ENCODE measurements at regions not wholly inside any gene's neighbourhood (a gene's known extent, or its start where the extent isn't known, plus 50 kb on each side); places are given as distances from the start of the nearest gene placed in this dataset.

- DNase-seq, result no peak
- ChIA-PET CTCF (interaction anchor here (0.9 kb wide), 1 partner anchor 30 kb away, joined by 3 read pairs; no protein-coding TSS in a partner anchor), POLR2A (no interaction called here)
- Mint-ChIP-seq H3K27ac (no peak overlapping the region), H3K4me3 (no peak overlapping the region), H3K4me1 (no peaks in the 10 kb centered on the region), H3K27me3 (no peaks in the 10 kb centered on the region), H3K9me3 (no peaks in the 10 kb centered on the region), H3K36me3 (ENCODE audit: low read depth) (no peaks in the 10 kb centered on the region)
Measured at GRCh38 chr2:171608168-171608567, 79.1 kb upstream of the DYNC1I2 start.

- no peak overlapping the region for H3K27ac Mint-ChIP-seq
- H3K36me3 Mint-ChIP-seq (ENCODE audit: low read depth), result no peaks in the 10 kb centered on the region
- H3K4me1 Mint-ChIP-seq, result no peaks in the 10 kb centered on the region
- H3K9me3 Mint-ChIP-seq, result no peaks in the 10 kb centered on the region
- ChIA-PET CTCF (interaction anchor here (0.7 to 0.9 kb wide), 2 partner anchors 57 to 642 kb away, joined by 3 to 4 read pairs; no protein-coding TSS in a partner anchor), POLR2A (no interaction called here)
- H3K4me3 Mint-ChIP-seq, result no peak overlapping the region
- no peak for DNase-seq
- H3K27me3 Mint-ChIP-seq, result no peaks in the 10 kb centered on the region
Measured at GRCh38 chr2:171610824-171611223, 76.4 kb upstream of the DYNC1I2 start.

- DNase-seq, result no peak
- no peak overlapping the region for H3K4me3 Mint-ChIP-seq
- H3K27ac Mint-ChIP-seq, result no peak overlapping the region
- POLR2A ChIA-PET, result no interaction called here
- no peaks in the 10 kb centered on the region for H3K36me3 Mint-ChIP-seq (ENCODE audit: low read depth)
- CTCF ChIA-PET, result no interaction called here
- H3K4me1 Mint-ChIP-seq, result no peaks in the 10 kb centered on the region
- H3K9me3 Mint-ChIP-seq, result no peaks in the 10 kb centered on the region
- peaks cover 4% of the 10 kb centered on the region for H3K27me3 Mint-ChIP-seq
Measured at GRCh38 chr2:171615069-171615468, 72.2 kb upstream of the DYNC1I2 start.

- no peak overlapping the region for H3K4me3 Mint-ChIP-seq
- no peaks in the 10 kb centered on the region for H3K9me3 Mint-ChIP-seq
- no peak overlapping the region for H3K27ac Mint-ChIP-seq
- no peaks in the 10 kb centered on the region for H3K36me3 Mint-ChIP-seq (ENCODE audit: low read depth)
- peaks cover 4% of the 10 kb centered on the region for H3K27me3 Mint-ChIP-seq
- no peaks in the 10 kb centered on the region for H3K4me1 Mint-ChIP-seq
- POLR2A ChIA-PET, result no interaction called here
- CTCF ChIA-PET, result interaction anchor here (1.1 to 1.6 kb wide), 2 partner anchors 11 to 467 kb away, joined by 3 read pairs; partner anchors contain the start of gene DLX1
- no peak for DNase-seq
Measured at GRCh38 chr2:171617981-171618380, 69.3 kb upstream of the DYNC1I2 start.

GRCh38 chr2:171625006-171625405 lies 62.3 kb upstream of the DYNC1I2 start:
- H3K4me3 Mint-ChIP-seq, result no peak overlapping the region
- H3K27ac Mint-ChIP-seq, result no peak overlapping the region
- CTCF ChIA-PET, result interaction anchor here (0.7 kb wide), 1 partner anchor 1730 kb away, joined by 3 read pairs; no protein-coding TSS in a partner anchor
- no peaks in the 10 kb centered on the region for H3K4me1 Mint-ChIP-seq
- no peaks in the 10 kb centered on the region for H3K27me3 Mint-ChIP-seq
- DNase-seq, result no peak
- H3K9me3 Mint-ChIP-seq, result no peaks in the 10 kb centered on the region
- POLR2A ChIA-PET, result no interaction called here
- peaks cover 2% of the 10 kb centered on the region for H3K36me3 Mint-ChIP-seq (ENCODE audit: low read depth)

- Mint-ChIP-seq H3K4me3 (no peak overlapping the region), H3K27me3 (no peaks in the 10 kb centered on the region), H3K4me1 (no peaks in the 10 kb centered on the region), H3K27ac (no peak overlapping the region), H3K36me3 (ENCODE audit: low read depth) (peaks cover 2% of the 10 kb centered on the region), H3K9me3 (peaks cover 15% of the 10 kb centered on the region)
- CTCF ChIA-PET, result interaction anchor here (0.6 kb wide), 1 partner anchor 670 kb away, joined by 3 read pairs; no protein-coding TSS in a partner anchor
- POLR2A ChIA-PET, result no interaction called here
- no peak for DNase-seq
Measured at GRCh38 chr2:171626949-171627348, 60.3 kb upstream of the DYNC1I2 start.

- Mint-ChIP-seq H3K4me1 (no peaks in the 10 kb centered on the region), H3K27ac (no peak overlapping the region), H3K27me3 (no peaks in the 10 kb centered on the region), H3K4me3 (no peak overlapping the region), H3K9me3 (peaks cover 19% of the 10 kb centered on the region), H3K36me3 (ENCODE audit: low read depth) (peaks cover 2% of the 10 kb centered on the region)
- no peak for DNase-seq
- ChIA-PET CTCF (interaction anchor here (0.6 kb wide), 1 partner anchor 671 kb away, joined by 3 read pairs; no protein-coding TSS in a partner anchor), POLR2A (no interaction called here)
Measured at GRCh38 chr2:171627412-171627811, 59.9 kb upstream of the DYNC1I2 start.

GRCh38 chr2:171629113-171629512 lies 58.2 kb upstream of the DYNC1I2 start:
- POLR2A ChIA-PET, result no interaction called here
- Mint-ChIP-seq H3K27ac (no peak overlapping the region), H3K4me3 (no peak overlapping the region), H3K27me3 (no peaks in the 10 kb centered on the region), H3K4me1 (no peaks in the 10 kb centered on the region), H3K36me3 (ENCODE audit: low read depth) (peaks cover 2% of the 10 kb centered on the region), H3K9me3 (peaks cover 19% of the 10 kb centered on the region)
- CTCF ChIA-PET, result no interaction called here
- no peak for DNase-seq

GRCh38 chr2:171630089-171630770 lies 57.0 kb upstream of the DYNC1I2 start:
- DNase-seq, result no peak
- H3K9me3 Mint-ChIP-seq, result peaks cover 19% of the 10 kb centered on the region
- H3K27ac Mint-ChIP-seq, result no peak overlapping the region
- peaks cover 2% of the 10 kb centered on the region for H3K36me3 Mint-ChIP-seq (ENCODE audit: low read depth)
- H3K4me1 Mint-ChIP-seq, result no peaks in the 10 kb centered on the region
- no peak overlapping the region for H3K4me3 Mint-ChIP-seq
- H3K27me3 Mint-ChIP-seq, result no peaks in the 10 kb centered on the region
- ChIA-PET CTCF (no interaction called here), POLR2A (no interaction called here)

- POLR2A ChIA-PET, result no interaction called here
- H3K27ac Mint-ChIP-seq, result no peak overlapping the region
- CTCF ChIA-PET, result no interaction called here
- peaks cover 19% of the 10 kb centered on the region for H3K9me3 Mint-ChIP-seq
- peaks cover 2% of the 10 kb centered on the region for H3K36me3 Mint-ChIP-seq (ENCODE audit: low read depth)
- no peaks in the 10 kb centered on the region for H3K4me1 Mint-ChIP-seq
- H3K27me3 Mint-ChIP-seq, result no peaks in the 10 kb centered on the region
- H3K4me3 Mint-ChIP-seq, result no peak overlapping the region
- DNase-seq, result no peak
Measured at GRCh38 chr2:171630812-171631626, 56.2 kb upstream of the DYNC1I2 start.
